ENCODE measurements at regions not wholly inside any gene's neighbourhood (a gene's known extent, or its start where the extent isn't known, plus 50 kb on each side); places are given as distances from the start of the nearest gene placed in this dataset.

DNA sequence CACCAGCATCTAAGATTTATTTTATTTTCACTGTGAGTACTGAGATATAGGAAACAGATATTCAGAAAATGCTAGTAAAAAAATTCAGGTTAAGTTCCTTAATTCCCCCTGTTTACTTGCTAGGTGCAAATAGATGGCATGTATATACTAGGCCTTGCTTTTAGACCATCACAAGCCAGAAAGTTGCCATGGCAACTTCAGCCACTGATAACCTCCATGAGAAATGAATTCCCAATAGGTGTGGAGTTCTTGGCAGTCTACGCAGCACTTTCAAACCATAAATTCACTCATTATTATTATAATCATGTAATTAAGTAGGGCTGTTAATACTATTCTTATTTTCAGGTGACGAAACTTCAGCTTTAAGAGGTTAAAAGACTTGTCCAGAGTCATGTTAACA lies 251.6 kb upstream of the TFAP2D start:
- Histone ChIP-seq H3K4me3 (replicated peaks; ENCODE audit: low read depth, low read length) (no peak overlapping the region), H3K27me3 (replicated peaks; ENCODE audit: control insufficient read depth, insufficient read depth, low read length) (no peaks in the 10 kb centered on the region), H3K36me3 (ENCODE audit: control insufficient read depth, insufficient read depth, low read length) (no peaks in the 10 kb centered on the region)
- DNase-seq (ENCODE audit: extremely low read depth, insufficient read length), result no peak
- TF ChIP-seq, protein P1, sequence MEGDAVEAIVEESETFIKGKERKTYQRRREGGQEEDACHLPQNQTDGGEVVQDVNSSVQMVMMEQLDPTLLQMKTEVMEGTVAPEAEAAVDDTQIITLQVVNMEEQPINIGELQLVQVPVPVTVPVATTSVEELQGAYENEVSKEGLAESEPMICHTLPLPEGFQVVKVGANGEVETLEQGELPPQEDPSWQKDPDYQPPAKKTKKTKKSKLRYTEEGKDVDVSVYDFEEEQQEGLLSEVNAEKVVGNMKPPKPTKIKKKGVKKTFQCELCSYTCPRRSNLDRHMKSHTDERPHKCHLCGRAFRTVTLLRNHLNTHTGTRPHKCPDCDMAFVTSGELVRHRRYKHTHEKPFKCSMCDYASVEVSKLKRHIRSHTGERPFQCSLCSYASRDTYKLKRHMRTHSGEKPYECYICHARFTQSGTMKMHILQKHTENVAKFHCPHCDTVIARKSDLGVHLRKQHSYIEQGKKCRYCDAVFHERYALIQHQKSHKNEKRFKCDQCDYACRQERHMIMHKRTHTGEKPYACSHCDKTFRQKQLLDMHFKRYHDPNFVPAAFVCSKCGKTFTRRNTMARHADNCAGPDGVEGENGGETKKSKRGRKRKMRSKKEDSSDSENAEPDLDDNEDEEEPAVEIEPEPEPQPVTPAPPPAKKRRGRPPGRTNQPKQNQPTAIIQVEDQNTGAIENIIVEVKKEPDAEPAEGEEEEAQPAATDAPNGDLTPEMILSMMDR (IDR thresholded peaks at IDR 0.05; ENCODE audit: insufficient read depth, low read length, poor library complexity, severe bottlenecking), result no peak

DNA sequence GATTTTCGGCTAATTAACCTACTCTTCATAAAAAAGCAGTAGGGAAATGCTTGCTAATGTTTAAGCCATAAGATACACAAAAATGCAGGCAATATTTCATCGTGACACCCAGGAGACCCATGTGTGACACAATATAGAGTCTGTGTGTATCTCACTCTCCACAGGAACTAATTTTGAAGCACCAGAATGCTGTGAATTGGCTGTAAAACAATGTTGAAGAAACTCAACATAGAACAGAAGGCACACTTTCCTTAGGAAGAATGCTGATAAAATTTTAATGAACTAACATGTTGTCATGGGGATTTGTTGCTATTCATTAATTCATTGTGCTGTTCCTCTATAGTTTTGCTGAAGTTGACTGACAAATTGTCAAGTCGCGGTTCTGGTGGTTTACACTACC lies 249.4 kb upstream of the TFAP2D start:
- H3K36me3 ChIP-seq (ENCODE audit: control insufficient read depth, insufficient read depth, low read length), result no peaks in the 10 kb centered on the region
- no peaks in the 10 kb centered on the region for H3K27me3 ChIP-seq (replicated peaks; ENCODE audit: control insufficient read depth, insufficient read depth, low read length)
- TF ChIP-seq, protein P1 (IDR thresholded peaks at IDR 0.05; ENCODE audit: insufficient read depth, low read length, poor library complexity, severe bottlenecking), result no peak
- DNase-seq (ENCODE audit: extremely low read depth, insufficient read length), result no peak
- no peak overlapping the region for H3K4me3 ChIP-seq (replicated peaks; ENCODE audit: low read depth, low read length)

DNA sequence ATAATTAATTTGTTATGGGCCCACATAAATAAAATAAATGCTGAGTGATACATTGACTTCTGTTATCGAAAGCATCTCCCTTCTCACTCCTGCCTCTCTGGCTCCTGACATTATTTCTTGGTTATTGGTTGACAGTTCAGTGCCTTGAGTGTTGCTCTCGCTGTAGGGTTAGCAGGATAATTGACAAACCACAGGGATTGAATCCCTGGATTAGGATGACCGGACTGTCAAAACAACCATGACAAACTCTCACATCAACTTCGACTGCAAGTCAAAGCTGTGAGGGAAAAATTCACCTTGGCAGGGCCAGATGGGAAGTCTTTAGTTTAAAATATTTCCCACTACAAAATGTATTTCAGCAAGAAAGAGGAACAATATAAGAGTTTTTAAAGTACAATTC lies 245.4 kb upstream of the TFAP2D start:
- DNase-seq (ENCODE audit: extremely low read depth, insufficient read length), result no peak

DNA sequence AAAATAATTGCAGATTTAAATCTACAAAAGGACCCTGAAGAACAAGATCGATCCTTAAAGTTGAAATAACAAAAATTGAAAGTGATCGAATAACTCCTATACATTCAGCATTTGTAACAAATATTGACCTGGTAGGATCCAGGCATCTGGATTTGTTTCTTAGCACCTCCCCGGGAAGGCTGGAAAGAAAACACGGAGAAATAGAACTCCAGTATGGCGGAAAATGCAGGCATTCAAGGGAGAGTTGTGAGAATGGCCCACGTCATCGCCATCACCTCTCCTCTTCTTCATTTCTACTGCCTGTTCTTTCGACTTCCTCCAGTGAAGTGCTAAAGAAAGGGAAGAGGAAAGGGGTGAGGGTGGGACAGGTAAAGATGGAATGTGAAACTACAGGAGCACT lies 242.3 kb upstream of the TFAP2D start:
- no peak overlapping the region for H3K4me3 ChIP-seq (replicated peaks; ENCODE audit: low read depth, low read length)
- no peak for DNase-seq (ENCODE audit: extremely low read depth, insufficient read length)
- TF ChIP-seq, protein P1 (IDR thresholded peaks at IDR 0.05; ENCODE audit: insufficient read depth, low read length, poor library complexity, severe bottlenecking), result no peak
- H3K27me3 ChIP-seq (replicated peaks; ENCODE audit: control insufficient read depth, insufficient read depth, low read length), result no peaks in the 10 kb centered on the region
- H3K36me3 ChIP-seq (ENCODE audit: control insufficient read depth, insufficient read depth, low read length), result no peaks in the 10 kb centered on the region

More for the DNA sequence above, 245.4 kb upstream of the TFAP2D start:
- TF ChIP-seq, protein P1 (IDR thresholded peaks at IDR 0.05; ENCODE audit: insufficient read depth, low read length, poor library complexity, severe bottlenecking), result no peak
- H3K27me3 ChIP-seq (replicated peaks; ENCODE audit: control insufficient read depth, insufficient read depth, low read length), result no peaks in the 10 kb centered on the region
- no peaks in the 10 kb centered on the region for H3K36me3 ChIP-seq (ENCODE audit: control insufficient read depth, insufficient read depth, low read length)
- H3K4me3 ChIP-seq (replicated peaks; ENCODE audit: low read depth, low read length), result no peak overlapping the region

DNA sequence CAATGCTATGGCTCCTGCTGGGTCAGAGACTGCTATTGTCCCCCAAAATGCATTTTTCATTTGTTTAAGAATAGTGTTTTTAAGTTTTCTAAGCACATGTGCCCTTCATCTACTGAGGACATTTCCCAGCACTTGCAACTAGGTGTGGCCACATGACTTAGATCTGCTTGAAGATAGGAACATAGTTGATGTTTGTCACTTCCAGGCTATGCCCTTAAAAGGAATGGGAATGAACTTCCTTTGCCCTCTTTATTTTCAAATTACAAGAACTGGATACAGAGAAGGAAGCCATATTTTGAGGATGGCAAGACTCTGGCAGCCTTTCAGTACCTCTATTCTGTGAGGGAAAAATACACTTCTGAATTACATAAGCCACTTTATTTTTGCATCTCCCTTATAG lies 203.0 kb upstream of the TFAP2D start:
- Histone ChIP-seq H3K4me3 (replicated peaks; ENCODE audit: low read depth, low read length) (no peak overlapping the region), H3K36me3 (ENCODE audit: control insufficient read depth, insufficient read depth, low read length) (no peaks in the 10 kb centered on the region), H3K27me3 (replicated peaks; ENCODE audit: control insufficient read depth, insufficient read depth, low read length) (no peaks in the 10 kb centered on the region)
- TF ChIP-seq, protein P1 (IDR thresholded peaks at IDR 0.05; ENCODE audit: insufficient read depth, low read length, poor library complexity, severe bottlenecking), result no peak
- DNase-seq (ENCODE audit: extremely low read depth, insufficient read length), result no peak

Measured in GM06990 (cell line).